Fibroblast of lung (primary cell): ENCODE measurements at regions not wholly inside any gene's neighbourhood (a gene's known extent, or its start where the extent isn't known, plus 50 kb on each side); places are given as distances from the start of the nearest gene placed in this dataset.

ENCODE experiments used
- DNase-seq, 2 donors: peaks; one replicate each; pipeline versions ENCODE4 v3.0.0 to v3.0.0-alpha.2; 2010; ENCODE audit warnings: low read depth in 2 of 2
- H2AFZ ChIP-seq: 2 replicates; pipeline ENCODE4 v1.5.1; 2012; ENCODE audit warnings: low read length, control low read depth, inconsistent platforms
- H3K27ac ChIP-seq: 2 replicates; pipeline ENCODE4 v1.5.1; 2011; ENCODE audit warnings: low read length, control low read depth; ENCODE audit not compliant: insufficient read depth
- H3K27me3 ChIP-seq: 2 replicates; pipeline ENCODE4 v1.5.1; 2011; ENCODE audit warnings: mild to moderate bottlenecking, low read length; ENCODE audit not compliant: control insufficient read depth, insufficient read depth
- H3K36me3 ChIP-seq: 2 replicates; pipeline ENCODE4 v1.5.1; 2011; ENCODE audit warnings: low read length; ENCODE audit not compliant: control insufficient read depth, insufficient read depth
- H3K4me1 ChIP-seq: 2 replicates; pipeline ENCODE4 v1.5.1; 2011; ENCODE audit warnings: low read length; ENCODE audit not compliant: control insufficient read depth, insufficient read depth; ENCODE audit errors: extremely low read depth
- H3K4me2 ChIP-seq: 2 replicates; pipeline ENCODE4 v1.5.1; 2011; ENCODE audit warnings: low read length, control low read depth; ENCODE audit not compliant: insufficient read depth; ENCODE audit errors: extremely low read depth
- H3K4me3 ChIP-seq, 4 experiments: fragments of 200-600 bp in 1 of 4; sonication (generic) in 1 of 4; replicated peaks in 1 of 4; 2 replicates each; pipeline ENCODE4 v1.5.1; 2011 to 2016; ENCODE audit warnings: low read length in 4 of 4, low read depth in 3 of 4, mild to moderate bottlenecking in 3 of 4, control low read depth in 2 of 4, inconsistent platforms in 1 of 4, mixed read lengths in 1 of 4; ENCODE audit not compliant: insufficient read depth in 1 of 4; ENCODE audit errors: control extremely low read depth in 1 of 4
- H3K79me2 ChIP-seq: 2 replicates; pipeline ENCODE4 v1.5.1; 2012; ENCODE audit warnings: mild to moderate bottlenecking, low read length, inconsistent platforms; ENCODE audit not compliant: control insufficient read depth, insufficient read depth
- H3K9ac ChIP-seq: 2 replicates; pipeline ENCODE4 v1.5.1; 2011; ENCODE audit warnings: mild to moderate bottlenecking, low read length, control low read depth; ENCODE audit not compliant: insufficient read depth
- H3K9me3 ChIP-seq: 2 replicates; pipeline ENCODE4 v1.5.1; 2012; ENCODE audit warnings: low read depth, low read length; ENCODE audit not compliant: control insufficient read depth, insufficient read depth
- H4K20me1 ChIP-seq: 2 replicates; pipeline ENCODE4 v1.5.1; 2011; ENCODE audit warnings: low read length; ENCODE audit not compliant: control insufficient read depth, insufficient read depth; ENCODE audit errors: extremely low read depth
- EZH2 ChIP-seq: IDR thresholded peaks from 2 replicates; pipeline ENCODE4 v1.5.1; 2012; ENCODE audit warnings: low read length, control low read depth, mild to moderate bottlenecking; ENCODE audit errors: missing control alignments
- TF ChIP-seq, protein P1 (sequence below), 2 donors: IDR thresholded peaks in 1 of 2; conservative IDR thresholded peaks in 1 of 2; 1 replicate in 1 of 2; 2 replicates in 1 of 2; pipeline ENCODE4 v1.5.1; 2011 to 2012; ENCODE audit warnings: low read length in 2 of 2, control low read depth in 1 of 2, inconsistent platforms in 1 of 2, low read depth in 1 of 2, mild to moderate bottlenecking in 1 of 2

DNA sequence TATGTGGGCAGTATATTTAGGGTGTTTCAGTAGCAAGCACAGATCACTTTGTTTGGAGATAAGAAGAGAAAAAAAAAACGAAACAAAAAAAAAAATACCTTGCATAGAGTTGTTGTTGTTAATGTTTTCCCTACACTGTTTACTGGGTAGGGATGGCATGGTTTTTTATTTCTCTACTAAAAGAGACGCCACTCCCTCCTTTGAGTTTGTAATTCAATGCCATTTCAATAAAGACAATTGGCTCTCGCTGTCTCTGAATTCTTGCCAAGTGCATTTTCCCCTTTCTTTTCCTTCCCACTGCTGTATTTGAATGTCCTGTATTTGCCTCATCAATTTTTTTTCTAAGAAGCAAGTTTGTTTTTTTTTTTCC is 213.9 kb upstream of the UBASH3B start:
- peak overlapping the region; percentile 83 for H3K4me2 ChIP-seq
- peak in 1 of 2 donors; percentile 22 for DNase-seq
- TF ChIP-seq EZH2: no peak
- TF ChIP-seq, protein P1, sequence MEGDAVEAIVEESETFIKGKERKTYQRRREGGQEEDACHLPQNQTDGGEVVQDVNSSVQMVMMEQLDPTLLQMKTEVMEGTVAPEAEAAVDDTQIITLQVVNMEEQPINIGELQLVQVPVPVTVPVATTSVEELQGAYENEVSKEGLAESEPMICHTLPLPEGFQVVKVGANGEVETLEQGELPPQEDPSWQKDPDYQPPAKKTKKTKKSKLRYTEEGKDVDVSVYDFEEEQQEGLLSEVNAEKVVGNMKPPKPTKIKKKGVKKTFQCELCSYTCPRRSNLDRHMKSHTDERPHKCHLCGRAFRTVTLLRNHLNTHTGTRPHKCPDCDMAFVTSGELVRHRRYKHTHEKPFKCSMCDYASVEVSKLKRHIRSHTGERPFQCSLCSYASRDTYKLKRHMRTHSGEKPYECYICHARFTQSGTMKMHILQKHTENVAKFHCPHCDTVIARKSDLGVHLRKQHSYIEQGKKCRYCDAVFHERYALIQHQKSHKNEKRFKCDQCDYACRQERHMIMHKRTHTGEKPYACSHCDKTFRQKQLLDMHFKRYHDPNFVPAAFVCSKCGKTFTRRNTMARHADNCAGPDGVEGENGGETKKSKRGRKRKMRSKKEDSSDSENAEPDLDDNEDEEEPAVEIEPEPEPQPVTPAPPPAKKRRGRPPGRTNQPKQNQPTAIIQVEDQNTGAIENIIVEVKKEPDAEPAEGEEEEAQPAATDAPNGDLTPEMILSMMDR (conservative IDR thresholded peaks at IDR 0.05 in 1 of 2, IDR thresholded peaks at IDR 0.05 in 1 of 2; ENCODE audit: low read depth in 1 of 2, low read length in 2 of 2): no peak
- no peak overlapping the region for H3K9ac ChIP-seq
- peak overlapping the region; percentile 26 for H2AFZ ChIP-seq
- no peaks in the 10 kb centered on the region for H3K9me3 ChIP-seq
- no peaks in the 10 kb centered on the region for H3K4me1 ChIP-seq
- H4K20me1 ChIP-seq: no peaks in the 10 kb centered on the region
- peaks cover 22% of the 10 kb centered on the region for H3K27me3 ChIP-seq
- no peak overlapping the region for H3K27ac ChIP-seq
- H3K4me3 ChIP-seq: peak overlapping the region; percentile 42 to 74 (median 52)
- H3K36me3 ChIP-seq: no peaks in the 10 kb centered on the region
- H3K79me2 ChIP-seq: no peaks in the 10 kb centered on the region

- Histone ChIP-seq H3K4me3 (peak overlapping the region; percentile 42 to 74 (median 52)), H4K20me1 (no peaks in the 10 kb centered on the region), H3K4me2 (peak overlapping the region; percentile 83), H3K9ac (no peak overlapping the region), H3K4me1 (no peaks in the 10 kb centered on the region), H2AFZ (peak overlapping the region; percentile 26), H3K27me3 (peaks cover 22% of the 10 kb centered on the region), H3K9me3 (no peaks in the 10 kb centered on the region), H3K79me2 (no peaks in the 10 kb centered on the region), H3K36me3 (no peaks in the 10 kb centered on the region), H3K27ac (no peak overlapping the region)
- TF ChIP-seq, protein P1 (conservative IDR thresholded peaks at IDR 0.05 in 1 of 2, IDR thresholded peaks at IDR 0.05 in 1 of 2; ENCODE audit: low read depth in 1 of 2, low read length in 2 of 2): no peak
- TF ChIP-seq EZH2: no peak
- DNase-seq: peak; percentile 8 to 48
Observed at GRCh38 chr11:122440811-122441665, 214.5 kb upstream of the UBASH3B start.

DNA sequence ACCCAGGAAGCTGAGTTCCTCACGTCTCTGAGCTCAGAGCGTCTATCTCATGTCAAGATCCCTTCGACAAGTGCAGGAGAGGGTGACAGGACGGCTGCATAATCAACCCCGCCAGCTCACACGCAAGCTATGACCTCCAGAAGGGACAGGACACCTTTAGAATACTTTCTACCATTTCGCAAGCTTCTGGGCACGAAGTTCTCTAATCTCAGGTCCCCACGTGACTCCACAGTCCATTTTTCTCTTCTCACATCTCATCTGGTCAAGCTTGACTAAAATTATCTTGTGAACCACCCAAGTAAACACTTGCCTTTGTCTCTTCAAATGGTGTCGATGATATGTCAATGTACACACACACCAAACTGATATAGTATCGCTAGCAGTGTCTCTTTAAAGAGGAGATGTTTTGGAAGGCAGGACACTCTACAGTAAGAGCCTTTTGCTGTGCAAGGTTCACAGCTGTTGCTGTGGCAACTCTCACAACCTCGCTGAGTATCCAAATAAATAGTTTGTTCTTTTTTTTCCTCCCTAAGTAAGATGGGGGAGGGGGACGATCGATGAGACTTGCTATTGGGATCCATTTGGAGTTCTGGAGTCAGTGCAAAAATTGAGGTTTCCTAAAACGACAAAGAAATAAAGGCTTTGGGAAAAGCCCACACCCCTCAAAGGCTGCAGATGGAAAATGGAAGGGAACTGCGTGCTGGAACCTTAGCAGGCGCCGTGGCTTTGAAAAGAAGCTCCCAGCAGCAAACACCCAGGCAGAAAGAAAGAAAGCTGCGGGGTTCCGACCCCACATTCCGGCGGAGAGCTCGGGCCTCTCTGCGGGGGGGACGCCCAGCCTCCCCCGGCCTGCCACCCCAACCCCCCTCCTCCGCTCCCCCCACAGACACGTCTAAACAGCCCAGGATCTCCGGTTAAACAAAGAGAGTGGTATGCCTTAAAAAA is 215.4 kb upstream of the UBASH3B start:
- no peaks in the 10 kb centered on the region for H3K4me1 ChIP-seq
- peaks cover 22% of the 10 kb centered on the region for H3K27me3 ChIP-seq
- H3K4me3 ChIP-seq: peak overlapping the region; percentile 42 to 74 (median 52)
- peak overlapping the region; percentile 20 for H3K27ac ChIP-seq
- no peaks in the 10 kb centered on the region for H4K20me1 ChIP-seq
- peak; percentile 36 to 83 for DNase-seq
- peak overlapping the region; percentile 34 for H3K9ac ChIP-seq
- H3K36me3 ChIP-seq: no peaks in the 10 kb centered on the region
- no peak for TF ChIP-seq EZH2
- TF ChIP-seq, protein P1 (conservative IDR thresholded peaks at IDR 0.05 in 1 of 2, IDR thresholded peaks at IDR 0.05 in 1 of 2; ENCODE audit: low read depth in 1 of 2, low read length in 2 of 2): no peak
- H2AFZ ChIP-seq: peak overlapping the region; percentile 56
- H3K9me3 ChIP-seq: no peaks in the 10 kb centered on the region
- peak overlapping the region; percentile 91 for H3K4me2 ChIP-seq
- no peaks in the 10 kb centered on the region for H3K79me2 ChIP-seq
